ENCODE measurements at regions not wholly inside any gene's neighbourhood (a gene's known extent, or its start where the extent isn't known, plus 50 kb on each side); places are given as distances from the start of the nearest gene placed in this dataset.

DNA sequence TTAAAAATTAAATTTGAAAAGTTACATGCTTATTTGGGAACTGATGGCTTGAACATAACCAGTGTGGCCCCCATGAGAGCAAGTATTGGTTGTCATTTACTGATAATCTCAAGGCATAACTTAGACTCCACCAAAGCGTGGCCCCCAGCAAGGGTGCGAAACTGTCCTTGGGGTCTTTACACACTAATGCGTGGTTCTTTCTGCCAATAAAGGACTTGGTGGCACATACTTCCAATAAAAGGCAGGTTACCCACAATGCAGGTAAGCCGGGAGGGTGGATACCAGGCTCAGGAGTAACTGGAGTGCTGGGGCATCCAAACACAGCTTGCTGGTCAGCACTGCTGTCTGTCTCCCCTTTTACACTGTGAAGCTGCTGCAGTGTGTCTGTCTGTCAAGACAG, 278.2 kb upstream of the NCKAP5 start:
- DNase-seq (ENCODE audit: low read depth, low spot score) (no peak), FAIRE-seq (no peak), ATAC-seq (no peak)
- no peak overlapping the region for H3K4me3 ChIP-seq
- H3K27ac ChIP-seq (ENCODE audit: control insufficient read depth, insufficient read depth), result no peak overlapping the region
- BruUV-seq (replicated peaks), result no TSS peak
- RAD21 ChIA-PET (ENCODE audit: unreplicated experiment), result no interaction called here
- no peaks in the 10 kb centered on the region for H3K4me1 ChIP-seq (ENCODE audit: control insufficient read depth, insufficient read depth, low read length)
- H3K9ac ChIP-seq (ENCODE audit: control insufficient read depth, insufficient read depth, low read length), result no peak overlapping the region
- POLR2A ChIA-PET, result no interaction called here
- SMC1A ChIA-PET (ENCODE audit: uncharacterized antibody, unreplicated experiment), result no interaction called here
- H3K36me3 ChIP-seq (ENCODE audit: control insufficient read depth in 2 of 2, insufficient read depth in 2 of 2, low read length in 1 of 2), result no peaks in the 10 kb centered on the region
- 20% methylated on average over 4 of the region's 4 CpGs for WGBS (ENCODE audit: insufficient coverage, insufficient replicate concordance, low lambda C conversion rate, missing lambda C conversion rate)
- no peak overlapping the region for H3K4me2 ChIP-seq (ENCODE audit: control insufficient read depth, insufficient read depth)
- H4K20me1 ChIP-seq (ENCODE audit: control insufficient read depth, insufficient read depth), result no peaks in the 10 kb centered on the region
- TF ChIP-seq EP300 (IDR thresholded peaks at IDR 0.05; ENCODE audit: borderline replicate concordance in 1 of 2, control insufficient read depth in 1 of 2, low read depth in 2 of 2, low read length in 2 of 2) (no peak), SUPT20H (IDR thresholded peaks at IDR 0.05; ENCODE audit: borderline replicate concordance, control insufficient read depth, low read depth, low read length) (no peak), PAX5 (IDR thresholded peaks at IDR 0.05; ENCODE audit: borderline replicate concordance, low read depth, low read length) (no peak), TCF12 (IDR thresholded peaks at IDR 0.05; ENCODE audit: low read depth, low read length) (no peak), IKZF2 (IDR thresholded peaks at IDR 0.05) (no peak), SUZ12 (IDR thresholded peaks at IDR 0.05; ENCODE audit: unreplicated experiment) (no peak), FOXM1 (IDR thresholded peaks at IDR 0.05; ENCODE audit: low read depth, low read length) (no peak), FOXK2 (IDR thresholded peaks at IDR 0.05) (no peak), RUNX3 (IDR thresholded peaks at IDR 0.05; ENCODE audit: low read length) (no peak), ETV6 (conservative IDR thresholded peaks at IDR 0.05 in 1 of 2, IDR thresholded peaks at IDR 0.05 in 1 of 2; ENCODE audit: borderline replicate concordance in 1 of 2, low read depth in 1 of 2) (no peak), MYC (IDR thresholded peaks at IDR 0.05; ENCODE audit: insufficient read depth, insufficient read length, insufficient replicate concordance, low read length, severe bottlenecking) (no peak), JUND (IDR thresholded peaks at IDR 0.05; ENCODE audit: low read depth, low read length) (no peak)
- TF ChIP-seq, protein P1, sequence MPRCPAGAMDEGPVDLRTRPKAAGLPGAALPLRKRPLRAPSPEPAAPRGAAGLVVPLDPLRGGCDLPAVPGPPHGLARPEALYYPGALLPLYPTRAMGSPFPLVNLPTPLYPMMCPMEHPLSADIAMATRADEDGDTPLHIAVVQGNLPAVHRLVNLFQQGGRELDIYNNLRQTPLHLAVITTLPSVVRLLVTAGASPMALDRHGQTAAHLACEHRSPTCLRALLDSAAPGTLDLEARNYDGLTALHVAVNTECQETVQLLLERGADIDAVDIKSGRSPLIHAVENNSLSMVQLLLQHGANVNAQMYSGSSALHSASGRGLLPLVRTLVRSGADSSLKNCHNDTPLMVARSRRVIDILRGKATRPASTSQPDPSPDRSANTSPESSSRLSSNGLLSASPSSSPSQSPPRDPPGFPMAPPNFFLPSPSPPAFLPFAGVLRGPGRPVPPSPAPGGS (IDR thresholded peaks at IDR 0.05; ENCODE audit: borderline replicate concordance, insufficient read depth, low read depth, low read length, poor library complexity, severe bottlenecking), result no peak
- TF ChIP-seq, protein P2, sequence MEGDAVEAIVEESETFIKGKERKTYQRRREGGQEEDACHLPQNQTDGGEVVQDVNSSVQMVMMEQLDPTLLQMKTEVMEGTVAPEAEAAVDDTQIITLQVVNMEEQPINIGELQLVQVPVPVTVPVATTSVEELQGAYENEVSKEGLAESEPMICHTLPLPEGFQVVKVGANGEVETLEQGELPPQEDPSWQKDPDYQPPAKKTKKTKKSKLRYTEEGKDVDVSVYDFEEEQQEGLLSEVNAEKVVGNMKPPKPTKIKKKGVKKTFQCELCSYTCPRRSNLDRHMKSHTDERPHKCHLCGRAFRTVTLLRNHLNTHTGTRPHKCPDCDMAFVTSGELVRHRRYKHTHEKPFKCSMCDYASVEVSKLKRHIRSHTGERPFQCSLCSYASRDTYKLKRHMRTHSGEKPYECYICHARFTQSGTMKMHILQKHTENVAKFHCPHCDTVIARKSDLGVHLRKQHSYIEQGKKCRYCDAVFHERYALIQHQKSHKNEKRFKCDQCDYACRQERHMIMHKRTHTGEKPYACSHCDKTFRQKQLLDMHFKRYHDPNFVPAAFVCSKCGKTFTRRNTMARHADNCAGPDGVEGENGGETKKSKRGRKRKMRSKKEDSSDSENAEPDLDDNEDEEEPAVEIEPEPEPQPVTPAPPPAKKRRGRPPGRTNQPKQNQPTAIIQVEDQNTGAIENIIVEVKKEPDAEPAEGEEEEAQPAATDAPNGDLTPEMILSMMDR (IDR thresholded peaks at IDR 0.05 in 2 of 3, conservative IDR thresholded peaks at IDR 0.05 in 1 of 3; ENCODE audit: control insufficient read depth in 2 of 3, extremely low read depth in 1 of 3, insufficient read depth in 1 of 3, low read depth in 3 of 3, low read length in 3 of 3), result no peak
- H2AFZ ChIP-seq (ENCODE audit: control insufficient read depth, low read depth, low read length), result no peak overlapping the region
- H3K27me3 ChIP-seq (replicated peaks in 1 of 2; ENCODE audit: control insufficient read depth in 2 of 2, insufficient read depth in 2 of 2, low read length in 1 of 2), result peaks cover 0 to 3% of the 10 kb centered on the region in 2 experiments; a peak in 1 of 4 replicates
- in situ Hi-C loops (cut with MboI) (no loop called here), intact Hi-C loops (cut with micrococcal nuclease; ENCODE audit: unreplicated experiment) (no loop called here)
- H3K79me2 ChIP-seq (ENCODE audit: control insufficient read depth, insufficient read depth, low read length), result no peaks in the 10 kb centered on the region
- H3K9me3 ChIP-seq (replicated peaks; ENCODE audit: control insufficient read depth, insufficient read depth, low read length), result no peaks in the 10 kb centered on the region
- CTCF ChIA-PET, result interaction anchor here (1.3 to 2.8 kb wide), 2 partner anchors 12 to 15 kb away, joined by 3 to 16 read pairs; no protein-coding TSS in a partner anchor

Data from GM12878 (cell line).